Prostate gland (tissue), 2 donors: ENCODE measurements at regions not wholly inside any gene's neighbourhood (a gene's known extent, or its start where the extent isn't known, plus 50 kb on each side); places are given as distances from the start of the nearest gene placed in this dataset.

Experiments used
- POLR2A ChIP-seq: fragments of 450-650 bp; IDR thresholded peaks from one replicate; pipeline ENCODE4 v1.6.1; 2016; ENCODE audit warnings: antibody characterized with exemption, mild to moderate bottlenecking
- TF ChIP-seq, protein P1 (sequence below), 4 experiments: fragments of 200-600 bp in 2 of 4; fragments of 450-650 bp in 2 of 4; sonication (generic) in 2 of 4; IDR thresholded peaks; 1 replicate in 3 of 4; 2 replicates in 1 of 4; pipeline ENCODE4 v1.5.1; 2016 to 2019; ENCODE audit warnings: antibody characterized with exemption in 4 of 4, mild to moderate bottlenecking in 2 of 4, moderate library complexity in 2 of 4

DNA sequence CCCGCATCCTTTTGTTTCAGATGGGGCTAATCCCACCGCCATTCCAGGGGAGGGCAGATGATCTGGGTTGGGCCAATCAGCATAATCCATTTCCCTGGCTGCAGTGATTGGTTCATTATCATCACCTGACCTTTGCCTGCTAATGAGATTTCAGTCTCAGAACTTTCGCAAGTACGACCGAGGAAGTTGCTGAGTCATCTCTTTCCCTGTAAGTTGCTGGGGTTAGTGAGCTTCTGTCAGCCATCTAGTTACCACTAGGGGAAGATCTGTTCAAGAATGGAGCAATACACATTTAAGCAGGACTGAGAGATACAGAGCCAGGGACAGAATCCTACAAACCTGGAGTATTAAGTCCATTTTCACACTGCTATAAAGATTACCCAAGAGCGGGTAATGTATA is 65.3 kb upstream of the NUDT7 start:
- TF ChIP-seq, protein P1, sequence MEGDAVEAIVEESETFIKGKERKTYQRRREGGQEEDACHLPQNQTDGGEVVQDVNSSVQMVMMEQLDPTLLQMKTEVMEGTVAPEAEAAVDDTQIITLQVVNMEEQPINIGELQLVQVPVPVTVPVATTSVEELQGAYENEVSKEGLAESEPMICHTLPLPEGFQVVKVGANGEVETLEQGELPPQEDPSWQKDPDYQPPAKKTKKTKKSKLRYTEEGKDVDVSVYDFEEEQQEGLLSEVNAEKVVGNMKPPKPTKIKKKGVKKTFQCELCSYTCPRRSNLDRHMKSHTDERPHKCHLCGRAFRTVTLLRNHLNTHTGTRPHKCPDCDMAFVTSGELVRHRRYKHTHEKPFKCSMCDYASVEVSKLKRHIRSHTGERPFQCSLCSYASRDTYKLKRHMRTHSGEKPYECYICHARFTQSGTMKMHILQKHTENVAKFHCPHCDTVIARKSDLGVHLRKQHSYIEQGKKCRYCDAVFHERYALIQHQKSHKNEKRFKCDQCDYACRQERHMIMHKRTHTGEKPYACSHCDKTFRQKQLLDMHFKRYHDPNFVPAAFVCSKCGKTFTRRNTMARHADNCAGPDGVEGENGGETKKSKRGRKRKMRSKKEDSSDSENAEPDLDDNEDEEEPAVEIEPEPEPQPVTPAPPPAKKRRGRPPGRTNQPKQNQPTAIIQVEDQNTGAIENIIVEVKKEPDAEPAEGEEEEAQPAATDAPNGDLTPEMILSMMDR (IDR thresholded peaks at IDR 0.05): no peak
- TF ChIP-seq POLR2A: no peak
